IMR-90 (cell line): ENCODE measurements at regions not wholly inside any gene's neighbourhood (a gene's known extent, or its start where the extent isn't known, plus 50 kb on each side); places are given as distances from the start of the nearest gene placed in this dataset.

Experiments
- ATAC-seq: fragments of 200-7000 bp; cut with Tn5 transposase; 2 replicates; pipeline ENCODE4 v1.9.1; 2020; ENCODE audit warnings: low read depth, mild to moderate bottlenecking, moderate library complexity
- BruUV-seq: library from RNA; stranded (reverse); fragments of 400-500 nt; replicated peaks from 2 replicates; lab custom pipeline; 2021; lab: Mats Ljungman, UMichigan
- CTCF ChIA-PET: fragments of 300-600 bp; formaldehyde crosslinking; extraction: SDS; loops from one replicate; lab custom pipeline; 2021; ENCODE audit warnings: antibody characterized with exemption; lab: Yijun Ruan, JAX
- POLR2A ChIA-PET: fragments of 300-600 bp; sonication (Branson Sonifier 250); formaldehyde crosslinking; loops from one replicate; lab custom pipeline; 2022; ENCODE audit warnings: antibody characterized with exemption; ENCODE audit not compliant: unreplicated experiment; lab: Charles Lee
- DNase-seq: peaks from one replicate; pipeline ENCODE4 v3.0.0; 2013
- H2AFZ ChIP-seq: replicated peaks from 2 replicates; pipeline ENCODE3; 2013; ENCODE audit warnings: low read length, mild to moderate bottlenecking; ENCODE audit not compliant: poor library complexity
- H2AK5ac ChIP-seq: 2 replicates; pipeline ENCODE4 v1.6.1; 2013; ENCODE audit warnings: low read depth, low read length, inconsistent platforms
- H2AK9ac ChIP-seq: replicated peaks from 2 replicates; pipeline ENCODE3; 2013; ENCODE audit warnings: mild to moderate bottlenecking, low read depth, low read length, moderate library complexity; ENCODE audit not compliant: poor library complexity
- H2BK120ac ChIP-seq: 2 replicates; pipeline ENCODE4 v1.6.1; 2013; ENCODE audit warnings: low read depth, low read length, inconsistent platforms
- H2BK15ac ChIP-seq: 3 replicates; pipeline ENCODE4 v1.6.1; 2013; ENCODE audit warnings: low read depth, low read length, inconsistent platforms
- H2BK20ac ChIP-seq: 2 replicates; pipeline ENCODE4 v1.6.1; 2013; ENCODE audit warnings: low read depth, mild to moderate bottlenecking, inconsistent platforms, low read length, moderate library complexity
- H2BK5ac ChIP-seq: 2 replicates; pipeline ENCODE4 v1.6.1; 2013; ENCODE audit warnings: mild to moderate bottlenecking, low read depth, low read length, inconsistent platforms; ENCODE audit not compliant: poor library complexity, severe bottlenecking
- H3K14ac ChIP-seq: replicated peaks from 2 replicates; pipeline ENCODE4 v1.6.1; 2013; ENCODE audit warnings: low read depth, low read length, inconsistent platforms
- H3K18ac ChIP-seq: 2 replicates; pipeline ENCODE4 v1.6.1; 2013; ENCODE audit warnings: low read depth, low read length, control low read depth
- H3K23ac ChIP-seq: 2 replicates; pipeline ENCODE4 v1.6.1; 2013; ENCODE audit warnings: low read depth, low read length, inconsistent platforms
- H3K27ac ChIP-seq: 2 replicates; pipeline ENCODE4 v1.5.1; 2013; ENCODE audit warnings: mild to moderate bottlenecking, control low read depth, low read length; ENCODE audit not compliant: insufficient read depth
- H3K27me3 ChIP-seq: 2 replicates; pipeline ENCODE4 v1.6.1; 2013; ENCODE audit warnings: low read length; ENCODE audit not compliant: control insufficient read depth, insufficient read depth
- H3K36me3 ChIP-seq: 2 replicates; pipeline ENCODE4 v1.6.1; 2013; ENCODE audit warnings: low read length, mixed read lengths; ENCODE audit not compliant: control insufficient read depth, insufficient read depth
- H3K4ac ChIP-seq: 2 replicates; pipeline ENCODE4 v1.6.1; 2013; ENCODE audit warnings: low read depth, low read length, inconsistent platforms
- H3K4me1 ChIP-seq: 2 replicates; pipeline ENCODE4 v1.6.1; 2013; ENCODE audit warnings: low read length, mixed read lengths; ENCODE audit not compliant: control insufficient read depth, insufficient read depth
- H3K4me2 ChIP-seq: 2 replicates; pipeline ENCODE4 v1.6.1; 2013; ENCODE audit warnings: low read depth, mild to moderate bottlenecking, control low read depth, low read length, moderate library complexity
- H3K4me3 ChIP-seq: 2 replicates; pipeline ENCODE4 v1.5.1; 2013; ENCODE audit warnings: low read depth, mild to moderate bottlenecking, control low read depth, low read length, moderate library complexity; ENCODE audit not compliant: insufficient read depth
- H3K56ac ChIP-seq: 2 replicates; pipeline ENCODE4 v1.6.1; 2013; ENCODE audit warnings: low read length, inconsistent platforms; ENCODE audit not compliant: insufficient read depth; ENCODE audit errors: extremely low read depth
- H3K79me1 ChIP-seq, 2 experiments: 2 replicates each; pipeline ENCODE4 v1.6.1; 2013; ENCODE audit warnings: low read length in 2 of 2, inconsistent platforms in 1 of 2, low read depth in 1 of 2
- H3K9ac ChIP-seq: 2 replicates; pipeline ENCODE4 v1.6.1; 2013; ENCODE audit warnings: low read depth, low read length, control low read depth
- H3K9me1 ChIP-seq: 2 replicates; pipeline ENCODE4 v1.6.1; 2013; ENCODE audit warnings: low read length, inconsistent platforms; ENCODE audit not compliant: insufficient read depth
- H3K9me3 ChIP-seq: 2 replicates; pipeline ENCODE4 v1.6.1; 2013; ENCODE audit warnings: low read length; ENCODE audit not compliant: control insufficient read depth, insufficient read depth
- H4K20me1 ChIP-seq: 2 replicates; pipeline ENCODE4 v1.6.1; 2013; ENCODE audit warnings: low read length, inconsistent platforms; ENCODE audit not compliant: insufficient read depth
- H4K5ac ChIP-seq: 2 replicates; pipeline ENCODE4 v1.6.1; 2013; ENCODE audit warnings: mild to moderate bottlenecking, low read depth, low read length, control low read depth
- H4K8ac ChIP-seq, 2 experiments: 2 replicates each; pipeline ENCODE4 v1.6.1; 2013; ENCODE audit warnings: low read depth in 2 of 2, low read length in 2 of 2, control low read depth in 1 of 2, inconsistent platforms in 1 of 2
- H4K91ac ChIP-seq: 2 replicates; pipeline ENCODE4 v1.6.1; 2013; ENCODE audit warnings: low read depth, low read length, inconsistent platforms; ENCODE audit not compliant: insufficient read depth
- BHLHE40 ChIP-seq: fragments of 150-350 bp; IDR thresholded peaks from 2 replicates; pipeline ENCODE4 v1.6.1; 2016; ENCODE audit warnings: mild to moderate bottlenecking, low read depth, low read length
- CEBPB ChIP-seq: IDR thresholded peaks from 2 replicates; pipeline ENCODE4 v1.6.1; 2012; ENCODE audit warnings: low read depth, low read length, improper control_type of control experiment
- CHD1 ChIP-seq: IDR thresholded peaks from 2 replicates; pipeline ENCODE4 v1.6.1; 2012; ENCODE audit warnings: low read depth, low read length, improper control_type of control experiment
- ELK1 ChIP-seq: fragments of 150-350 bp; IDR thresholded peaks from 2 replicates; pipeline ENCODE4 v1.6.1; 2016; ENCODE audit warnings: low read depth, mild to moderate bottlenecking, low read length, moderate library complexity, borderline replicate concordance
- POLR2A ChIP-seq: IDR thresholded peaks from 2 replicates; pipeline ENCODE4 v1.6.1; 2012; ENCODE audit warnings: mild to moderate bottlenecking, low read depth, low read length
- SMC3 ChIP-seq: fragments of 150-350 bp; IDR thresholded peaks from 2 replicates; pipeline ENCODE4 v1.6.1; 2016; ENCODE audit warnings: low read depth, mild to moderate bottlenecking, antibody characterized with exemption, low read length, moderate library complexity
- WGBS, 2 experiments: methylation state at CpG; one replicate each; pipeline versions ENCODE4 v1.1.5 to v1.1.7; 2013; ENCODE audit warnings: missing lambda C conversion rate in 2 of 2; ENCODE audit not compliant: insufficient read length in 1 of 2; ENCODE audit errors: extremely low coverage in 2 of 2; 5-methylcytosine and 5-hydroxymethylcytosine counted together
- dilution Hi-C: fragments of 300-500 bp; cut with HindIII; formaldehyde crosslinking; loops from one replicate; pipeline ENCODE4 v1.14.3; 2018; ENCODE audit warnings: low sequenced_read_pairs; ENCODE audit not compliant: unreplicated experiment
- in situ Hi-C: fragments of 300-500 bp; cut with MboI; formaldehyde crosslinking; loops from 3 replicates; pipeline ENCODE4 v1.14.3; 2019; ENCODE audit warnings: low sequenced_read_pairs, inconsistent platforms, mixed read lengths
- intact Hi-C: fragments of 100-400 bp; cut with micrococcal nuclease; formaldehyde crosslinking; loops from 2 replicates; pipeline ENCODE4 v1.10.0; 2022

GRCh38 chr11:92671081-92671480, 298.4 kb upstream of the MTNR1B start:
- Histone ChIP-seq H3K4me2 (no peak overlapping the region), H3K56ac (no peak overlapping the region), H4K5ac (no peak overlapping the region), H2AFZ (no peak overlapping the region), H4K20me1 (no peaks in the 10 kb centered on the region), H3K9me3 (no peaks in the 10 kb centered on the region), H3K23ac (no peak overlapping the region), H3K4me3 (no peak overlapping the region), H3K27ac (no peak overlapping the region), H2BK15ac (no peak overlapping the region), H3K36me3 (no peaks in the 10 kb centered on the region), H4K8ac (no peak overlapping the region), H4K91ac (no peak overlapping the region), H3K9me1 (no peaks in the 10 kb centered on the region), H2AK9ac (no peak overlapping the region), H2BK120ac (no peak overlapping the region), H3K14ac (no peak overlapping the region), H3K9ac (no peak overlapping the region), H3K79me1 (no peaks in the 10 kb centered on the region), H2BK20ac (no peak overlapping the region), H3K4ac (no peak overlapping the region), H2AK5ac (no peak overlapping the region), H2BK5ac (no peak overlapping the region), H3K18ac (no peak overlapping the region), H3K27me3 (no peaks in the 10 kb centered on the region), H3K4me1 (no peaks in the 10 kb centered on the region)
- no peak for DNase-seq
- in situ Hi-C loops, result no loop called here
- no peak for ATAC-seq
- intact Hi-C loops, result no loop called here
- no TSS peak for BruUV-seq
- dilution Hi-C loops, result no loop called here
- POLR2A ChIA-PET, result no interaction called here
- CTCF ChIA-PET, result no interaction called here
- no CpG with 5 or more reads among the region's 6 CpGs for WGBS, 2 experiments
- TF ChIP-seq SMC3 (no peak), CHD1 (no peak), BHLHE40 (no peak), CEBPB (no peak), ELK1 (no peak), POLR2A (no peak)
